ENCODE measurements at regions not wholly inside any gene's neighbourhood (a gene's known extent, or its start where the extent isn't known, plus 50 kb on each side); places are given as distances from the start of the nearest gene placed in this dataset.

- DNase-seq, result no peak
Measured at GRCh38 chr3:156620901-156621300, 53.5 kb upstream of the TIPARP start.

- DNase-seq, result no peak
Measured at GRCh38 chr3:156620260-156620659, 54.1 kb upstream of the TIPARP start.

- no peak for DNase-seq
Measured at GRCh38 chr3:156619376-156619775, 55.0 kb upstream of the TIPARP start.

- DNase-seq, result no peak
Measured at GRCh38 chr3:156617781-156618180, 56.6 kb upstream of the TIPARP start.

GRCh38 chr3:156617145-156617544 is 57.2 kb upstream of the TIPARP start:
- no peak for DNase-seq

GRCh38 chr3:156615592-156616173 is 58.7 kb upstream of the TIPARP start:
- DNase-seq, result peak in 14 of 56 donors; percentile 4 to 59 (median 18)

- no peak for DNase-seq
Measured at GRCh38 chr3:156614642-156615511, 59.5 kb upstream of the TIPARP start.

GRCh38 chr3:156612903-156613302 is 58.0 kb upstream of the SSR3 start:
- DNase-seq, result no peak

- no peak for DNase-seq
Measured at GRCh38 chr3:156611870-156612494, 57.1 kb upstream of the SSR3 start.

GRCh38 chr3:156610154-156610553 is 55.2 kb upstream of the SSR3 start:
- no peak for DNase-seq

GRCh38 chr3:156609546-156609945 is 54.6 kb upstream of the SSR3 start:
- DNase-seq, result no peak

GRCh38 chr3:156608601-156609514 is 53.9 kb upstream of the SSR3 start:
- no peak for DNase-seq

- DNase-seq, result no peak
Measured at GRCh38 chr3:156606729-156607128, 51.8 kb upstream of the SSR3 start.

- peak in 31 of 56 donors; percentile 9 to 61 (median 30) for DNase-seq
Measured at GRCh38 chr3:156605686-156606605, 51.0 kb upstream of the SSR3 start.

GRCh38 chr3:156604642-156605144 is 49.8 kb upstream of the SSR3 start:
- DNase-seq, result no peak

Data from nucleus accumbens (tissue), 56 donors.